GM12875 (cell line): ENCODE measurements at regions not wholly inside any gene's neighbourhood (a gene's known extent, or its start where the extent isn't known, plus 50 kb on each side); places are given as distances from the start of the nearest gene placed in this dataset.

Experiments
- H3K4me3 ChIP-seq: one replicate; pipeline ENCODE4 v1.5.1; 2011; ENCODE audit warnings: low read depth, low read length, control low read depth
- CTCF ChIP-seq: IDR thresholded peaks from 2 replicates; pipeline ENCODE4 v1.5.1; 2011; ENCODE audit warnings: low read depth, mild to moderate bottlenecking, control low read depth, inconsistent platforms, low read length, moderate library complexity, borderline replicate concordance; ENCODE audit not compliant: insufficient read depth

GRCh38 chr7:47148536-47149207 lies 433.2 kb downstream of the TNS3 start:
- H3K4me3 ChIP-seq = no peak overlapping the region
- TF ChIP-seq CTCF = no peak

- no peak overlapping the region for H3K4me3 ChIP-seq
- no peak for TF ChIP-seq CTCF
These were observed 434.7 kb downstream of the TNS3 start for GRCh38 chr7:47147213-47147631.

GRCh38 chr7:47145982-47146381 lies 435.9 kb downstream of the TNS3 start:
- no peak for TF ChIP-seq CTCF
- H3K4me3 ChIP-seq = no peak overlapping the region

GRCh38 chr7:47145186-47145725 lies 436.7 kb downstream of the TNS3 start:
- no peak for TF ChIP-seq CTCF
- H3K4me3 ChIP-seq = no peak overlapping the region

- no peak overlapping the region for H3K4me3 ChIP-seq
- TF ChIP-seq CTCF = no peak
These were observed 438.6 kb downstream of the TNS3 start for GRCh38 chr7:47143339-47143738.

GRCh38 chr7:47142867-47143175 lies 439.1 kb downstream of the TNS3 start:
- no peak for TF ChIP-seq CTCF
- H3K4me3 ChIP-seq = no peak overlapping the region

GRCh38 chr7:47142169-47142866 lies 439.6 kb downstream of the TNS3 start:
- TF ChIP-seq CTCF = no peak
- no peak overlapping the region for H3K4me3 ChIP-seq
